ENCODE measurements at regions not wholly inside any gene's neighbourhood (a gene's known extent, or its start where the extent isn't known, plus 50 kb on each side); places are given as distances from the start of the nearest gene placed in this dataset.
"Not testable (repeated sequence)": the region's sequence is repeated elsewhere in the genome, so short reads cannot be mapped to it uniquely, and the experiment has no call there.

DNA sequence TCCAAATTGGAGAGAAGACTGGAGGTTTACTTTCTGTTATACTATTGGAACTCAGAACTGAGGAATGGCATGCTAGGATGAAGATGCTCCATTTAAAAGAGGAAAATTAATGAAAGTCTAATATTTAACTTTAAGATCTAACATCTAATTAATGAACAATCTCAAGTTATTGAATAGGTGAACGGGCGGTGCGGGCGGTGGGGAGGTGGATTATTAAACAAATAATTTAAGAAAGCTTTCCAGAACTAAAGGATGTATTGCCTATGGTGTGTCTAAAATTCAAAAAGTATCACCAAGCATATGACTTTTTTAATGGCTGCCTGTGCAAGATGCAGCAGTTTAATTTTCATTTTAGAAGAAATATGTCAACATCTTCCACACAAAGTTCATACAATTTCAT is 1747.1 kb upstream of the SEL1L start:
- no peak for DNase-seq
- in situ Hi-C loops (cut with HindIII; ENCODE audit: low pct_ligation_motif_present, low pct_unique_long_range_greater_than_20kb, low sequenced_read_pairs), result no loop called here

DNA sequence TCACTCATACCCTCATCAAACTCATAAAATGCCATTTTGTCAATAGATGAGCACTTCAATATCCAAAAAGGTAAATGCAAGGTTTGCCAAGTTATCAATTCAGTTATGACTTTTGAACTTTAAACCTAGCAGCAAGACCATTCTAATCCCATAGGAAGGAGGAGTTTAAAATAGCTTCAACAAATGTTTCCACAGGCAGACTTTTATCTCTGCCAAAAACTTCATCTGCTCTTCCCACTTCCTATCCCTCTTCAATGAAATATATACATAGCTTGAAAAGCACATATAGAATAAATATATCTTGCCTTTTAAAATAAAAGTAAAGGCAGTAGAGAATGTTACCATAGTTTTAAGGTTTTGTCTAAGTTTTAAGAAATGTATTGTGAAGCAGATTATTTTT is 1749.1 kb upstream of the SEL1L start:
- in situ Hi-C loops (cut with HindIII; ENCODE audit: low pct_ligation_motif_present, low pct_unique_long_range_greater_than_20kb, low sequenced_read_pairs), result no loop called here
- no peak for DNase-seq

DNA sequence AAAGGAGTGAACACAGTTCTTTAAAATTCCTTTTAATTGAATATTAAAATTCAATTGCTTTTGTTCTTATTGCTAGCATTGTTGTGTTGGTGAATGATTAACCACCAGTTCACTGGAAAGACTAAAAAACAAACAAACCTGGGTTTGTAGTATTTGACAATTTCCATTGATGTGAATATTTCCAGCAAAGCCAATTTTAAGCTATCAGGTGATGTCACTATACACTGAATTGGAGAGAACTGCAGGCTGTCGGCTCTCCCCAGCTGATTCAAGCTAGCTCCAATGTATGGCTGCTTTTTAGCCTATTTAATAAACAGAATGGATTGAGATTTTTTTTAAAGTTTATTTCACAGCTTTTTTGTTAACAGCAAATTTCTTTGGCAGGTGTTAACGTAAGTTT is 1753.6 kb upstream of the SEL1L start:
- in situ Hi-C loops (cut with HindIII; ENCODE audit: low pct_ligation_motif_present, low pct_unique_long_range_greater_than_20kb, low sequenced_read_pairs), result no loop called here
- DNase-seq, result no peak

DNA sequence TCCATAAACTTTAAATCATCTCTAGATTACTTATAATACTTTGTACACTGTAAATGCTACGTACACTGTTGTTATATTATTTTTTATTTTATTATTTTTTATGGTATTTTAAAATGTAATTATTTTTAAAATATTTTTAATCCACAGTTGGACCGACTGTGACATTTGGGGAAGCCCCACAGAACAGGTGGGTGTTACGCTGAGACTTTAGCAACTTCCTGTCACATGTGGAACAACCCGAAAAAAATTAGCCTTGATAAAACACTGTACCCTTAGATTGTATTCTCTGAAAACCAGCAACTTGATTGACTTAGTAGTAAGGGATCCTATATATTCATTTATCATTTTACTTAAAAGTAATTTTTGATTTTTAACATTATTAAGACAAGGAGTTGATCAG is 1755.7 kb upstream of the SEL1L start:
- DNase-seq, result no peak
- in situ Hi-C loops (cut with HindIII; ENCODE audit: low pct_ligation_motif_present, low pct_unique_long_range_greater_than_20kb, low sequenced_read_pairs), result no loop called here

DNA sequence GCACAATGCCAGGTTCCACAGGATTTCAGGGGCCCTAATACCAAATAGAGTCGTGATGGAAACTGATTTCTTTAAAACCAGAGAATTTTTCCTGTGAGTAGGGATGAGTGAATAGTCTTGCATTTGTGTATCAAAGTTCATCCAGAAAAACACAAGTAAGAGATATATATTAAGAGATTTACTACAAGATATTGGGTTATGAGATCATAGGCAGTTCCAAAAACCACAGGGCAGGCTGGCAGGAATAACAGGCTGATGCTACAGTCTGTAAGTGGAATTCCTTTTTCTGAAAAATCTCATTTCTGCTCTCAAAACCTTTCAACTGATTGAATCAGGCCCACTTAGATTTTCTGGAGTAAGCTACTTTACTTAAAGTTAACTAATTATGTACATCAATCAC is 1756.2 kb upstream of the SEL1L start:
- DNase-seq, result no peak
- in situ Hi-C loops (cut with HindIII; ENCODE audit: low pct_ligation_motif_present, low pct_unique_long_range_greater_than_20kb, low sequenced_read_pairs), result no loop called here

DNA sequence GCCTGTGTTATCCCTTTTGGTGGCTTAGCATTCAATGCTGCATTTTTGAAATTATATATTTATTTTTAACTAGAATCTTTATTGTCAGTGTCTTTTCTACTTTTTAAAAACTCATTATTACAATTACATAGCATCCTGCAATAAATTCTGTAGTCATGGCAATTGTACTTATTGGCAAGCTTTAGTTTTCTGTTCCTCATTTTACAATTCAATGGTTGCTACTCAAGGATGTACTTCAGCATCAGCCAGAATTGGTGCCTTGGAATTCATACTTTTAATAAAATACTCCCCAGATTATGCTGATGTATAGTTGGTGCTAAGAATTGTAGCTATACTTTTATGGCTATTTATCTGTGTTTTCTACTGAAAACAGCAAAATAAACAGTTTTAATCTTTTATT is 1756.8 kb upstream of the SEL1L start:
- in situ Hi-C loops (cut with HindIII; ENCODE audit: low pct_ligation_motif_present, low pct_unique_long_range_greater_than_20kb, low sequenced_read_pairs), result no loop called here
- DNase-seq, result no peak

DNA sequence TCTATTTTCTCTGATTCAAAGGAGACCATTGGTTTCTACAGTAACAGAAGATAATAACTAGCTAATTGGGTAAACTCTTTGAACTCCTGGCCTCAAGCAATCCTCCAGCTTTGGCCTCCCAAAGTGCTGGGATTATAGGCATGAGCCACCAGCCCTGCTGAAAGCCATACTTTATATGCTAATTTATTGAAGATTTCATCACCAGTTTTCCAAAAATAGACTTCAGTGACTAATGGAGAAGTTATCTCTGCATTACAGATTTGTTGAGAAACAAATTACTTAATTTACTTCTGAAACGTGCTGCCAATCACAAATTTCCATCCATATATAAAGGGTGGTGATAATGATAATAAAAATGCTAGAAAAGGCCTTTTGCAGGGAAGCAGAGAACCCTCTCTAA is 1758.1 kb upstream of the SEL1L start:
- in situ Hi-C loops (cut with HindIII; ENCODE audit: low pct_ligation_motif_present, low pct_unique_long_range_greater_than_20kb, low sequenced_read_pairs), result no loop called here
- DNase-seq, result no peak

DNA sequence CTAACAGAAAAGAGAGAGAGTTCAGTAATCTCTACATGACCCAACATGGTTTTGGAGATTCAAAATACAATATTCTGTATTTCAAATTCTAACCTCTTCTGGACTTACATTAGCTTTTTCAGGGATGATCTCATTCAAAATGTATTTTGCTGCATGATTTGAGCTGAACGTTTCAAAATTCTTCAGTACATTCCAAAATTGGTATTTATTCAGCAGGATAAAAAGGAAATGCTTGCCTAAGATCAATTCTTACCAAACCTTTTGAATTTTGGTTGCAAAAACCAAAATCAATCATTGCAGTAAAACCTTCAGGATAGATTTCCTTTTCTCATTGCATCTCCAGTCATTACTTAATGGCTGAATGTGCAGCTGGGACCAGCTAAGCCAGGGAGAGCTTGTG is 1761.3 kb upstream of the SEL1L start:
- DNase-seq, result peak; percentile 4
- in situ Hi-C loops (cut with HindIII; ENCODE audit: low pct_ligation_motif_present, low pct_unique_long_range_greater_than_20kb, low sequenced_read_pairs), result no loop called here

DNA sequence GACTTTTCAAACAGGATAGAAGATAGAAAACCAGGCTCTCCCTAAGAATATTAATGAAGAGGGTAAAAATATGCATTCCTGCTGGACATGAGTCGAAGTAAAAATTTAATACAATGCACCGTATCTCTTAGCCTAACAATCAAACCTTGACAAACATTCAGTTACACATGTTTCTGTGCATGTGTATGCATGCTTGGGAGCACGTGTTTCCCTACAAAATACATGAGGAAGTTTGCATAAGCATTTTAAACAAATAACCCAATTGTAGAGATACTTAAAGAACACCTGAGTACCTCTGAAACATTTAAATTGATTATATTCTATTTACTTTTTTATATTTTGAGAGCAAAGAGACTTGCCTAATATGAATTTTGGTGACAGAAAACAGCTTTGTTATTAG is 1763.7 kb upstream of the SEL1L start:
- in situ Hi-C loops (cut with HindIII; ENCODE audit: low pct_ligation_motif_present, low pct_unique_long_range_greater_than_20kb, low sequenced_read_pairs), result no loop called here

DNA sequence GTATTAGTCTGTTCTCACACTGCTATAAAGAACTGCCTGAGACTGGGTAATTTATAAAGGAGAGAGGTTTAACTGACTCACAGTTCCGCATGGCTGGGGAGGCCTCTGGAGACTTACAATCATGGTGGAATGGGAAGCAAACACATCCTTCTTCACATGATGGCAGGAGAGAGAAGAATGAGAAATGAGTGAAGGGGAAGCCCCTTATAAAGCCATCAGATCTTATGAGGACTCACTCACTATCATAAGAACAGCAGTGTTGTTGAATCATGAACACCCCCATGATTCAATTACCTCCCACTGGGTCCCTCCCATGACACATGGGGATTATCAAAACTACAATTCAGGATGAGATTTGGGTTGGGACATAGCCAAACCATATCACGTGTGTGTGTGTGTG is 1764.4 kb upstream of the SEL1L start:
- DNase-seq; in situ Hi-C loops (cut with HindIII; ENCODE audit: low pct_ligation_motif_present, low pct_unique_long_range_greater_than_20kb, low sequenced_read_pairs): not testable (repeated sequence)

More for the DNA sequence above, 1763.7 kb upstream of the SEL1L start:
- no peak for DNase-seq

DNA sequence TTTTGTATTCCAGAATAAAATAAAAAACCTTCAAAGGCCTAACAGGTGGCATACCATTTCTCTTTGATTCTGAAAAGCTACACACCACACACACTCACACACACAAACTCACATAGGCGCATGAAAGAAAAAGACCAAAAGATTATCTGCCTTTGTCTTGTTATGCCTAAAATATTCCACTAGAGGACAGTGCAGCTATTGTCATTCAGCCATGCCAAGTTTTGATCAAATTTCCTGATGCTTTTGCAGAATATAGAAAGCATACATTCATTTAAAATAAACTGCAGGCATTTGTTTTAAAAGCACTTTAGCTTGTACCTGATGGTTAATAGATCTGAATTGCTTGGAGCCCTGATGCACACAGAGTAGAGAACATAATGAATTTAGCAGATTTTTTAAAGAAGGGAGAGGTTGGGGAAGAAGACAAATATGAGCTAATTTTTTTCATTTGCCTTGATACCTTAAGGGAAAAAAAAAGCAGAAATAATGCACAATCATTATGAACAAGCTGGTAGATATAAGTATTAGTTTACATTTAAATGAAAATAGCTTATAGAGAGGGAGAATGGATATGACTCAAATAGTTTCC is 1766.9 kb upstream of the SEL1L start:
- peak; percentile 31 for DNase-seq
- in situ Hi-C loops (cut with HindIII; ENCODE audit: low pct_ligation_motif_present, low pct_unique_long_range_greater_than_20kb, low sequenced_read_pairs), result no loop called here

DNA sequence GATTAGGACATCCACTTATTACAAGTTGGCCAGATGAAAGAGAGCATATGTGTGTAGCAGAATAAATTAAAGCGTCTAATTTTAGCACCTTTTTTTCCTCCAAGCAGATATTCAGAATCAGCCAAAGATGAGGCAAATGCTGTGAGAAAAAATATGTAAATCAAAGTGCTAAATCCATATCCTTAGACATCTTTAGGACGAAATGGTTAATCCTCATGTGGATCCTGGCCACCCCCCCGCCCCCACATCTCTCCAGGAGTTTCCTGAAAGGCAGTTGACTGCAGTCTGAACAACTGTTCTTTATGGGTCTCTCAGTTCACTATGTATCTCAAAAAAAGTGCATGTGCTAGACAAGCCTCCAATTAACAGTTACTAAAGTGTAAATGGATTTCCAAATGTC is 1768.1 kb upstream of the SEL1L start:
- DNase-seq, result no peak
- in situ Hi-C loops (cut with HindIII; ENCODE audit: low pct_ligation_motif_present, low pct_unique_long_range_greater_than_20kb, low sequenced_read_pairs), result no loop called here

DNA sequence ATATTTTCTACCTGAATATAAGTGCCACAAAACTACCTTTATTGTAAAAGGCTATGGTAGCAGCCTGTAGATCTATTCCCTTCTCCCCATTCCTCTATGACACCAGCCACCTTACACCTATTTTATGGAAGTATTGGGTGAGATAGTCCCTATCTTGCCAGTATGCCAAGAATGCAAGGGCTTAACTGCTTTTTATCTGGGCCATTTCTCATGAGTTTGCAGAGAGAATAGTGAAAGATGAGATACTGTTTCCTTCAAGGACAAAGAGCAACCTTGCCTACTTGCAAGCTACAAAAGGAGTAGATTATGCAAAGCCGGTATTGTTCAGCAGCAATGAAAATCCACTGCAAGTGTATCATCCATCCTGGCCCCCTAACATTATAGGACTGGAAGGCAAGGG is 1775.6 kb upstream of the SEL1L start:
- in situ Hi-C loops (cut with HindIII; ENCODE audit: low pct_ligation_motif_present, low pct_unique_long_range_greater_than_20kb, low sequenced_read_pairs), result no loop called here
- DNase-seq, result no peak

DNA sequence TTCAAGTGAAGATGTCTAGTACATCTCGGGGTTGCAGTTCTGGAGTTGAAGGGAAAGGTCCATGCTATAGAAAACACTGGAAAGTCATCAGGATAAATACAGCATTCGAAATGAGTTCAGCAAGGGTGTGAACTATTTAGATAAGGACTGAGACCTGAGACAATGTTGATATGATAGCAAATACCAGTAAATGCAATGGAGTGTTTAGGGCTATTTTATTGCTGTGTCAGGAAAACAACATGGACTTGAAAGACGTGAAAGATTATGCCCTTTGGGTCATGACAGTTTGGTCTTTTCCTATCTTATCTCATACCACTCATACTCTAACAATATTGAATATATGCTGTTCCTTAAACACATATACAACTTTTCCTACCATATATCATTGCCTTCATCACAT is 1776.2 kb upstream of the SEL1L start:
- DNase-seq, result no peak
- in situ Hi-C loops (cut with HindIII; ENCODE audit: low pct_ligation_motif_present, low pct_unique_long_range_greater_than_20kb, low sequenced_read_pairs), result no loop called here

DNA sequence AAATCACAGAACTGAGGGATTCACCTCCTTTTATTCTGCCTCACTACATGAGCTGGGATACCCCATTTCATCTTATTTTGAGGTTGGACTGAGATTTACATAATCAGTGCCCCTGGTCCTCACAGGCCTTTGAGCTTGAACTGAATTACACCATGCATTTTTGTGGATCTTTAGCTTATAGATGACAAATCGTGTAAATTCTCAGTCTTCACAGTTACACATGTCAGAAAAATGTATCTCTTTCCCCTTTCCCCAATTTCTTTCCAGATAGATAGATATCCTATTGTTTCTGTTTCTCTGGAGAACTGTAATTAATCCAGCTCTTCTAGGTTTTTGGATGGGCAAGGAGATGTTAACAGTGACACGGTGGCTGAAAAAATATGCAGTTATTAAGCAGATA is 1778.9 kb upstream of the SEL1L start:
- DNase-seq, result no peak
- in situ Hi-C loops (cut with HindIII; ENCODE audit: low pct_ligation_motif_present, low pct_unique_long_range_greater_than_20kb, low sequenced_read_pairs), result no loop called here

DNA sequence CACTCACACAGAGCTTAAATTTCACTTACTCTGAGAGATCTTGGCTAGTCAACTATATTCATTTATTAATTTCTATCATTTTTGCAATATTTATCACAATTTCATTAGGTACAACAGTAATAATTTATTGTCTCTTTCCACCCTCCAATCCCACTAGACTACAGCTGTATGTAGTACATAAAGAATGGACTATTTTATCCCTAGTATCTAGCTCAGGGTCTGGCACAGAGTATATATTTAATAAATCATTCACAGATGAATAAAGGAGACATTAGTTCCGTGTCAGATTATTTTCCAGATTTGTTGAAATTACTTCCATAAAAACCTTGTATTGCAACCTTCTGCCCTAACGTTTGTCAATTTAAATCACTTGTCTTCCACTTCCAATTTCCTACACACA is 1781.1 kb upstream of the SEL1L start:
- in situ Hi-C loops (cut with HindIII; ENCODE audit: low pct_ligation_motif_present, low pct_unique_long_range_greater_than_20kb, low sequenced_read_pairs), result no loop called here
- no peak for DNase-seq

DNA sequence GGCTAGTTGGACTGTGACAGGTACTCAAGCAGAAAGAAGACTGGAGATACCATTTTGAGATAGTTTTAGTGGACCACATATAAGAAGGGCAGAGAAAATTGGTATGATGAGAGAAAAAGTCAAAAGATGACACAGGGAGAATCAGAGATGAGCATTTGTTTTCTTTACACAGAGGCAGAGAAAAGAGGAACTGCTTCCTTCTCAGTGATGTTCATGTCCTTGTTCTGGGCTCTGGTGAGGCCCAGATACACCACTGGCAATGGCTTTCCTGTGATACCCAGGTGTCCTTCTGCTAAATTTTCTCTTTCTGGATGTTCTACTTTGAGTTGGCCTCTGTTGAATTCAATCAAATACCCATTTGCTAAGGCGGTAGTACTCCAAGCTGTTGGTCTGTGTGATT is 1782.7 kb upstream of the SEL1L start:
- no peak for DNase-seq
- in situ Hi-C loops (cut with HindIII; ENCODE audit: low pct_ligation_motif_present, low pct_unique_long_range_greater_than_20kb, low sequenced_read_pairs), result no loop called here

DNA sequence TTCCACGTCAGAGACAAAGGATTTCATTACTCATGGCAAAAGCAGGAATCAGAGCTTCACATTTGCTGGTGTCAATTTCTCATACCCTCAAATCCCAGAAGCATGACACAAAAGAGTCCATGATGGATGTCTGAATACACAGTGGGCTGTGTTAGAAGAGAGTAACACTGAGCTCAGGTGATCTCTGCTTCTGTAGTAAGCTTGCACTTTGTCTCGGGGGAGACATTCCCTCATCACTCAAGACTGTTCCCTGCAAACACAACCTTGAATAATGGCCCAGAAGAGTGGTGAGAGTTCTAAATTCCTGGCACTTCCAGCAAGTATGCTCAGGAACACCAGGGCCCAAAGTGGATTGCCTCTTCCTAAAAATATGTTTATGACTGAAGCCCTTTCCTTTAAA is 1787.2 kb upstream of the SEL1L start:
- in situ Hi-C loops (cut with HindIII; ENCODE audit: low pct_ligation_motif_present, low pct_unique_long_range_greater_than_20kb, low sequenced_read_pairs), result no loop called here
- no peak for DNase-seq

DNA sequence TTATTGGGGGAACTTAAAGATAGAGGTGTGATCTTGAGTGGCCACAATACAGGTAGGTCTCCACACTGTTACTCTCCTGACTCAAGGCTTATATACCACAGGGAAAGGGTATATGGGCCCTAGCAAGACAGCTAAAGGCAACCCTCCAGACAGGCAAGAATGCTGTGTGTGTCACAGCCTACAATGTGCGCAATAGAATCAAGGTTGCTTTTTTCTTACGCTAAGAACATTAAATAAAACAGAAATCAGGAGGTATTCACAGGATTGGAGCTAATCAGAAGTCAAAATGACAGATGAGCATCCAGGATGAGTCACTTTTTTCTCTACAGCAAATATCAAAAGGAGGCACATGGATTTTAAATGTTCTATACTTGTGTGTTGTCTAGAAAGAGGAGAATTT is 1797.9 kb upstream of the SEL1L start:
- DNase-seq, result no peak
- in situ Hi-C loops (cut with HindIII; ENCODE audit: low pct_ligation_motif_present, low pct_unique_long_range_greater_than_20kb, low sequenced_read_pairs), result no loop called here

DNA sequence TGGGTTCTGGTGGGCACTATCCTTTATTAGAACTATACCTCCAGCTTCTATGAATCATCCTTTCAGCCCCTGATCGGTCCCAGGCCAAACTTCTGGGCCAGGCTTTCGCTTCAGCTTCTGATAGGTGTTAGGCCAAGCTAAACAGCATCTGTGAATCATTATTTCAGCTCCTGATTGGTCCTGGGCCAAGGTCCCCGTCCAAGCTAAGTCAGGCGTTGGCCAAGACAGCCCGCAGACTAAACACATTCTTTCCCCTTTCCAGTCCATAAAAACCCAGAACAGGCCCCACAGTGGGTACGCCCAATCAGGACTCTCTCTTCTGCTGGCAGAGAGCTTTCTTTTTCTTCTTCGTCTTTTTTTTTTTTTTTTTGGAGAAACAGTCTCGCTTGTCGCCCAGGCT is 1808.9 kb upstream of the SEL1L start:
- in situ Hi-C loops (cut with HindIII; ENCODE audit: low pct_ligation_motif_present, low pct_unique_long_range_greater_than_20kb, low sequenced_read_pairs), result no loop called here
- no peak for DNase-seq

DNA sequence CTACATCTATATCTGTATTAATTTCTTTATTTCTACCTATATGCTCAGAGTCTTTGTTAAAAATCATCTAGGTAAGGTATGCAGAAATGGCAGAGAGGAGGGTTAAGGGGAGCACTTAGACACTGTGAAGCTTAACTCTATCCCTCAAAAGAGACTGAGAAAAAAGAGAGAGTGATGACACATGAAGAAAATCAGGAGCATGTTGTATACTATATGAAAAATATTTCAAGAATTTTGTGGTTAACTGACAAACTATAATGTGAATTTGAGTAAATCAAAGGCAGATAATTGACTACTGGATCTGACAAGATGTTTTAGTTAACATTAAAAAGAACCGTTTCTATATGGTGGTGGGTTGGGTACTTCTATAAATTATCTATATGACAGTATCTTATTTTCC is 1814.2 kb upstream of the SEL1L start:
- DNase-seq, result no peak
- in situ Hi-C loops (cut with HindIII; ENCODE audit: low pct_ligation_motif_present, low pct_unique_long_range_greater_than_20kb, low sequenced_read_pairs), result no loop called here
